Fibroblast of mammary gland (primary cell): ENCODE measurements at regions not wholly inside any gene's neighbourhood (a gene's known extent, or its start where the extent isn't known, plus 50 kb on each side); places are given as distances from the start of the nearest gene placed in this dataset.

Experiments
- DNase-seq: peaks from one replicate; pipeline ENCODE4 v3.0.0-alpha.2; 2010; ENCODE audit warnings: low read depth
- H3K4me3 ChIP-seq: 2 replicates; pipeline ENCODE4 v1.5.1; 2011; ENCODE audit warnings: low read depth, mild to moderate bottlenecking, low read length, moderate library complexity; ENCODE audit not compliant: control insufficient read depth
- TF ChIP-seq, protein P1 (sequence below): conservative IDR thresholded peaks from 2 replicates; pipeline ENCODE4 v1.5.1; 2011; ENCODE audit warnings: low read depth, low read length, inconsistent platforms; ENCODE audit not compliant: control insufficient read depth, insufficient read depth

DNA sequence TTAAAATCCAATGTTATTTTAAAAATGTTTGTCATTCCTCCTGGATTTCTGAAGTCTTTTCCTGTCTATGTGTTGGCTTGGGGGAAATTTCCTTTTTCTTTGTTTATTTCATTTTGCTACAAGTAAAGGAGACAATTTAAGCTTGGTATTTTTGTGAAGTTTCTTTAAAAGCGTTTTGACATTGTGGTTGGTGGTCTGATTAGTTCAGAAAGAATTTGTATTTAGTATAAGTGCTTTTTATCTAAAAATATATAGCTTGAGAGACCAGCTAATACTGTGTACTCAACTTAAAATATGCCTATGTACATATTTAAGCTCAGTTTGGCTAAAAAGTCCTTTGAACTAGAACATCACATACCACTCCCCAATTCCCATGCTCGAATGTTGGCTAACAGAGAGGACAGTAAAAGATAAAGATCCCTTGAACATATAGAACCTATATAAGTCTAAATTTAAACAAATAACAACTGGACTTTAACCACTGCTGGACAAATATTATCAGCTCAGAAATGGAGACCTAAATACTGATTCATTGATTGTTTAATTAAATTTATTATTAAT lies 237.6 kb downstream of the TLE4 start:
- TF ChIP-seq, protein P1, sequence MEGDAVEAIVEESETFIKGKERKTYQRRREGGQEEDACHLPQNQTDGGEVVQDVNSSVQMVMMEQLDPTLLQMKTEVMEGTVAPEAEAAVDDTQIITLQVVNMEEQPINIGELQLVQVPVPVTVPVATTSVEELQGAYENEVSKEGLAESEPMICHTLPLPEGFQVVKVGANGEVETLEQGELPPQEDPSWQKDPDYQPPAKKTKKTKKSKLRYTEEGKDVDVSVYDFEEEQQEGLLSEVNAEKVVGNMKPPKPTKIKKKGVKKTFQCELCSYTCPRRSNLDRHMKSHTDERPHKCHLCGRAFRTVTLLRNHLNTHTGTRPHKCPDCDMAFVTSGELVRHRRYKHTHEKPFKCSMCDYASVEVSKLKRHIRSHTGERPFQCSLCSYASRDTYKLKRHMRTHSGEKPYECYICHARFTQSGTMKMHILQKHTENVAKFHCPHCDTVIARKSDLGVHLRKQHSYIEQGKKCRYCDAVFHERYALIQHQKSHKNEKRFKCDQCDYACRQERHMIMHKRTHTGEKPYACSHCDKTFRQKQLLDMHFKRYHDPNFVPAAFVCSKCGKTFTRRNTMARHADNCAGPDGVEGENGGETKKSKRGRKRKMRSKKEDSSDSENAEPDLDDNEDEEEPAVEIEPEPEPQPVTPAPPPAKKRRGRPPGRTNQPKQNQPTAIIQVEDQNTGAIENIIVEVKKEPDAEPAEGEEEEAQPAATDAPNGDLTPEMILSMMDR = no peak
- no peak overlapping the region for H3K4me3 ChIP-seq
- DNase-seq = no peak

DNA sequence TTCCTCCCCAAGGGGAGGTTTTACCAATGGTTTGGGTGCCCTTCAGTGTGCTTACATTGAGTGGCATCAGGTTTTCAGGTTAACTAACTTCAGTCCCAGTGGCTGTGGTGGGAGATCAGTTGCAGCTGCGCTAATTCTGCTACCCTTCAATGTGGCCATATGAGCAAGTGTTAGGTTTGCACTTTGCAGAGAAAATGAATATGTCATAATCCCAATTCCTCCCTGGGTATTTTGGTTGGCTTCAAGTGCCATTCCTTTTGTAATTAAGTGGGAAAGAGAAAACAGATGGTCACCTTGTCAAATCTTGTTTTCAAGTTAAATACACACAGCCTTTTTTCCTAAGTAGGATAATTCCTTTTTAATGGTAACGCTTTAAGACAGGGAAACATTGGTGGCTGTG lies 236.2 kb downstream of the TLE4 start:
- TF ChIP-seq, protein P1 = no peak
- H3K4me3 ChIP-seq = no peak overlapping the region
- DNase-seq = no peak

DNA sequence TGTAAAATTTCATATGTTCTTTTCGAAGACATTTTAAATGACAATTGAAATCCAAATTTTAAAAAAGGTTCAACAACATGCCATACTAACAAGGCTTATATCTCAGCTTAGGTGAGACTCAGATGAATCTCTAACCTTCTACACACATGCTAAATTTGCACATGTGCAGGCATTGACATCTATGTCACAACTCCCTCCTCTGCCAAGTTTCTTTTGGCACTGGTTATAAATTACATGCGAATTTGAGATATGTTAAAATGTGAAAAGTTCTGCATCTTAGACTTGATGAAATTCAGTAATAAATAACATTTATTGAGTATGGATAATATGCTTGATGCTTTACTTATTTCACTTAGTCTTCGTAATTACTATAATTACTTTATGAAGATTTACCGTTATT lies 234.3 kb downstream of the TLE4 start:
- TF ChIP-seq, protein P1 = no peak
- no peak for DNase-seq
- H3K4me3 ChIP-seq = no peak overlapping the region

DNA sequence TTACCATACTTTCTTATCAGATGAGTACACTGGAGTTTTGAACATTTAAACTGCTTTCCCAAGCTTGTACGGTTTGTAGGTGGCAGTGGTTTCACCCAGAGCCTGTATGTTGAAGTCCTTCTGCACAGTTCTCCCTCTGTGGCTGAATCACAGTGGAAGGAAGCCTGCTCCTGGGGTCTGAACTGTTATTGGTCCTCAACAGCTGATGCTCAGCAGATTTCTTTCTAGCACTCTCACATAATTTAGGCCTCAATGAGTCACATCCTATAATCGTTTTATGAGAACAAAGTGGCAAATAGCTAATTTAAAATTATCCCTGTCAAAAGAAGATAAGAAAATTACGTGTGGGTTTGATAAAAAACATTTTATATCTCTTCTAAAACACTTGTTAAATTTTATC lies 229.7 kb downstream of the TLE4 start:
- no peak for DNase-seq
- H3K4me3 ChIP-seq = no peak overlapping the region
- TF ChIP-seq, protein P1 = no peak

DNA sequence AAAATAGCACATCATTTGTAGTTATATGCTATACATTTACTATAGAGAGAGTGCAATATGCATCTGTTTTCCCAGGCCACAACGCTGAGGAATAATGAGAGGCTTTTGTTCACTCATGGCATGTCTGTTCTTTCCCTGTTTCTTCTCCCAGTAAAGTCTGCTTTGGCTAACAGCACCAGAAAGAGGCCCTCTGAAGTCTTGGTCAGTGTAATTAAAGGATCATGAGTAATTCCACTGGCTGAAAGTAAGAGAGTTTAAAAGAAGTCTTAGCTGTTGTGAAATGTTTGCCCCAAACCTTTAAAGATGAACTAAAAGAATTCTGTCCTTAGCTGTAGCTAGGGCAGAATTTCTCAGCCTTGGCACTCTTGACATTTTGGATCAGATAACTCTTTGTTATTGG lies 228.8 kb downstream of the TLE4 start:
- no peak for DNase-seq
- H3K4me3 ChIP-seq = no peak overlapping the region
- TF ChIP-seq, protein P1 = no peak

DNA sequence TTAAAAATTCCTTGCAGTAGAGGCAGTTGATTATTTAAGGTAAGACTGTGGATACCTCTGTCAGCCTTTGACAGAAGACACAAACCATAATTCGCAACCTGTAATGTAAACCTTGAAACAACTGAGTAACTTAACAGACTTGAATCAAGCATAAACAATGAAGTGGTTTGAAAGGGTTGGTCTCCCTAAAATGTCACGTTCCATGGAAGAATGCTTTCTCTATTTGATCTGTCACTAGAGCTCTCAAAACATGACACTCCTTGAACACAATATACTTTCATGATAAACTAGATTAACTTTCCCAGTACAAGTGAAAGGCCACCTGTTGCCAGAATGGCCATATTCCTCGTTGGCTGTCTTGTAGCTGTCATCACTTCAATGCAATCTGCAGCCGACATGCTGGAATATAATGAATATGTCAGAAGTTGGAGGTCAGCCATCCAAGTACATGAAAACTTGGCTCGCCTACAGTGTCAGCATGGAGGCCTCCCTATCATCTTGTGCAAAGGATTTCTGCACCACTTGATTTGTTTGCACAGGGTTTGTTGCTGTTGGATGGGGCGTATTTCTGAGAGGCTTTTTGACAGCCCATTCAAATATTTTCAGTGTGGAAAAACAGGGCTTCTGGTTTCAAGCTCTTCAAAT lies 228.0 kb downstream of the TLE4 start:
- no peak overlapping the region for H3K4me3 ChIP-seq
- DNase-seq = no peak
- TF ChIP-seq, protein P1 = no peak

DNA sequence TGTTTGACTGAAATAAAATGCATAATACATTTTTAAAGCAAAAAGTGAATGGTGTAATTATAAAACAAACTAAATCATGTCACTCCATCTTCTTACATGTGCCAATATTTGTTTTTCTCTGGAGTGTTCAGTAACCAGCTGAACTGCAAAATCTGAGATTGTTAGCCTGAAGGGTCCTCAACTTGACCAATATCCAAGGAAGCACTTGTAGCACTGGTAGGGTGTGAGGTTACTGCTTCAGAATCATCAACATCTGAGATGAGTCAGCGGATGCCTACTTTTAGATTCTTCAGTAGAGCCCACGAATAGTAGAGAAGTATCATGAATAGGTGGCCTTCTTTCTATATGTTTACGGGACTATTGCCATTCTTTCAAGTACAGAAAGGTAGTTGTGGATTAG lies 226.7 kb downstream of the TLE4 start:
- TF ChIP-seq, protein P1 = no peak
- no peak for DNase-seq
- no peak overlapping the region for H3K4me3 ChIP-seq
